LNCaP clone FGC (cell line): ENCODE measurements at regions not wholly inside any gene's neighbourhood (a gene's known extent, or its start where the extent isn't known, plus 50 kb on each side); places are given as distances from the start of the nearest gene placed in this dataset.

Experiments
- DNase-seq: peaks from one replicate; pipeline ENCODE4 v3.0.0-alpha.2; 2011; ENCODE audit warnings: low read depth
- H3K4me3 ChIP-seq: 2 replicates; pipeline ENCODE4 v1.5.1; 2011; ENCODE audit warnings: mild to moderate bottlenecking, low read depth, low read length, control low read depth
- CTCF ChIP-seq: IDR thresholded peaks from 2 replicates; pipeline ENCODE4 v1.5.1; 2012; ENCODE audit warnings: mild to moderate bottlenecking; ENCODE audit not compliant: control insufficient read depth, insufficient read depth; ENCODE audit errors: extremely low read depth

DNA sequence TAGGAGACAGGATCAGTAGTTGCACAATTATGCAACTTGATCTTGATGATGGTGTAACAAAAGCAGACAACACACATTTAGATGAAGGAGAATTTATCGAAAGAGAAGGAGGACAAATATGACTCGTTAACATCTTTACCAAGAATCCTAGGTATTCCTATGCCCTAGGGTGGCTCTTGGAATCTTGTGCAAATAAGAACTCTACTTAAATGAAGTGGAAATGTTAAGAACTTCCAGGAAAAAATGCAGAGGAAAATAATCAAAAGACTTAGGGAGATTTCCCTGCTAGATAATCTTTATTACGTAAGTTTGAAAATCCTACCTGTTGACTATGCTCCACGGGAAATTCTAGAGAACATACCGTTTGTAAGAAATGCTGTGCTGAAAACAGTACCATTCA is 485.4 kb downstream of the POM121L12 start:
- TF ChIP-seq CTCF, result no peak
- no peak for DNase-seq
- no peak overlapping the region for H3K4me3 ChIP-seq

DNA sequence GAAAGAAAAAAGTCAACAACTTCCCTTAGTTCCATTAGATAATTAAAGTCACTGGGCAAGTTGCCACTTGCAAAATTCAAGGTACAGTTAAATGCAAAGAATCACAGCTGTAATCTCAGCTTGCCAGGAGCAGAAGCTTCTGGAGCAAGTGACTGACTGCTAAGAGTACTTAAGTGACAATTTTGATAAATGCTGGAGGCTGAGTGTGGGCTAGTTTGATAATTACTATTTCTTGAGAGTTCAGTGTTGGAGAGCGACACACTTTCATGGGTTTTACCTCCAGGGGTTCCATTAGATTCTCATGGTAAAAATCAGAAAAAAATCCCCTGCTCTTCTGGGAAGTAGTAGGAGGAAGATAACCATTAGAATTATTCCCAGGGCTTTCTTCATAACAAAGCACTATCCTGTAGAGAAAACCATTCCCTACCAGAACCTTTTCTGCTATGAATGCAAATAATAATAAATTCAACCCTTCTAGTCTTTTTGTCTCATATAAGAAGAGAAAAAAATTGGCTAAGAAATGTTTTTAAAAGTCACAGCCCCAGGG is 486.3 kb downstream of the POM121L12 start:
- no peak for TF ChIP-seq CTCF
- no peak for DNase-seq
- no peak overlapping the region for H3K4me3 ChIP-seq

DNA sequence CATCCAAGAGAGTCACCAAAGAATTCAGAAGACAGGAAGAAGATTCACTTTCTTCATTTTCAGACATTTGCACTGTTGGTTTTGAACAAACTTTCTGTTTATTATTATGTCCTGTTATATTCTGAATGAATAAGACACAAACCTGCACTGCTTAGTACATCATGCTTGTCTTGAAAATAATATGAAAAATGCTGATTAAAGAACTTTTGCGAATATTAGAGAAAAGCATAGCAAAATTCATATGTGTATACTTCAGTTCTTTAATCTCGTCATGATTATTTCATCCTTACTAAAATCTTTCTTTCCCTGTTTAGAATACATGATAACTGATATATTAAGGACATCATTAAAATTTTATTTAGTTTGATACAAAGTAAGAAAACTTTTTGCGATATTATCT is 504.1 kb downstream of the POM121L12 start:
- DNase-seq, result no peak
- H3K4me3 ChIP-seq, result no peak overlapping the region
- no peak for TF ChIP-seq CTCF

DNA sequence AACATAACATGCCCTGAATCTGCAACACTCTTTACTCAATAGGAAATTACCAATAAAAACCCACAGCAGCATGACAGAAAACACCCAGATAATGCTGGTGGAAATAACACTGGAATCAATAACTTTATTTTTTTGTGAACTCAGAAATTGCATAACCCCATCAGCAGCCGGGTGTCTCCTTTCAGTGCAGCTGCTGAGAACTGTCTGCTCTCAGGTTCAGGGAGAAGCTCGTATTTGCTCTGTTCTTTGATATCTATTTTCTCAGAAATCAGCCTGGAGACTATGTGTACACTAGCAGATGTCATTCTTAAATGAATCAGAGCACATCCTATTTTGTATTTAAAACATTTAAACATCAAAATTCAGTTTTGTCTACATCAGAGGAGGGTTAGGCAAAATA is 506.0 kb downstream of the POM121L12 start:
- no peak overlapping the region for H3K4me3 ChIP-seq
- TF ChIP-seq CTCF, result no peak
- no peak for DNase-seq

DNA sequence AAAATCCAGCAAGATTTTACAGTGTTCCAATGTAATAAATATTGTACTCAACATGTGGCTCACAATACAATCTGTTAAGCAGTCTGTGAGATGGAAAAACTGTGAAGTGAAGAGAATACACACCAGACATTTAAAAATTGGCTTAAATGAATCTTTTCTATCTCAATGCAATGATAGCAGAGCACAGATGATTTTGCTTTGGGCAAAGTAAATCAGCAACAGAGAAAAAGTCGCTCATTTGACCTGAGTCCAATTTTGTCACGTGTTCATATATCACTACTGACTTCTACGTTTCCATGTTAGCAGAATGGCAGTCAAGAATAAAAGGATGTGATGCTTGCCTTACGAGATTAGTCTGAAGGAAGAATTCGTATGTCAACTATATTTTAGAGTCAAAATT is 506.7 kb downstream of the POM121L12 start:
- no peak for DNase-seq
- TF ChIP-seq CTCF, result no peak
- H3K4me3 ChIP-seq, result no peak overlapping the region
